Skeletal muscle satellite cell (primary cell): ENCODE measurements at regions not wholly inside any gene's neighbourhood (a gene's known extent, or its start where the extent isn't known, plus 50 kb on each side); places are given as distances from the start of the nearest gene placed in this dataset.

Experiments used
- H3K27me3 ChIP-seq: 2 replicates; pipeline ENCODE4 v1.7.0; 2013; ENCODE audit warnings: low read length; ENCODE audit not compliant: control insufficient read depth, insufficient read depth
- H3K36me3 ChIP-seq: 2 replicates; pipeline ENCODE4 v1.7.0; 2013; ENCODE audit warnings: mild to moderate bottlenecking, control low read depth, low read length; ENCODE audit not compliant: insufficient read depth
- H3K4me1 ChIP-seq: 2 replicates; pipeline ENCODE4 v1.7.0; 2013; ENCODE audit warnings: low read length; ENCODE audit not compliant: control insufficient read depth, insufficient read depth
- H3K4me2 ChIP-seq: 2 replicates; pipeline ENCODE4 v1.7.0; 2013; ENCODE audit warnings: mild to moderate bottlenecking, low read length
- H3K4me3 ChIP-seq: 2 replicates; pipeline ENCODE4 v1.7.0; 2013; ENCODE audit warnings: low read length
- H3K9ac ChIP-seq: 2 replicates; pipeline ENCODE4 v1.7.0; 2013; ENCODE audit warnings: mild to moderate bottlenecking, low read depth, low read length, moderate library complexity
- H3K9me3 ChIP-seq: replicated peaks from 2 replicates; pipeline ENCODE4 v1.7.0; 2013; ENCODE audit warnings: mild to moderate bottlenecking, control low read depth, low read length

DNA sequence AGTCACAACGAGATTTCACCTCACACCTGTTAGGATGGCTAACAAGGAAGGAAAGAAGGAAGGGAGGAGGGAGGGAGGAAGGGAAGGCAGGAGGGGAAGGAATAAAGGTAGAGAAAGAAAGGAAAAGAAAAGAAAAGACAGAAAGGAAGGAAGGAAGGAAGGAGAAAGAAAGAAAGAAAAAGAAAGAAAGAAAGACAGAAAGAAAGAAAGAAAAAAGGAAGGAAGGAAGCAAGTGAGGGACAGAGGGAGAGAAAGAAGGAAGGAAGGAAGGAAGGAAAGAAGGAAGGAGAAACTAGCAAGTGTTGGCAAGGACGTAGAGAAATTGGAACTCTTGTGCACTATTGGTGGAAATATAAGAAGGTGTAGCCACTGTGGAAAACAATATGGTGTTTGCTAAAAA, 52.2 kb downstream of the CCDC185 start:
- no peaks in the 10 kb centered on the region for H3K4me1 ChIP-seq
- no peak overlapping the region for H3K4me3 ChIP-seq
- H3K36me3 ChIP-seq: no peaks in the 10 kb centered on the region
- H3K9ac ChIP-seq: no peak overlapping the region
- H3K4me2 ChIP-seq: no peak overlapping the region
- no peaks in the 10 kb centered on the region for H3K9me3 ChIP-seq
- H3K27me3 ChIP-seq: peaks cover 5% of the 10 kb centered on the region

GRCh38 chr1:223453902-223454301, 60.7 kb downstream of the CCDC185 start:
- no peak overlapping the region for H3K4me3 ChIP-seq
- H3K9me3 ChIP-seq: no peaks in the 10 kb centered on the region
- H3K4me1 ChIP-seq: no peaks in the 10 kb centered on the region
- no peak overlapping the region for H3K4me2 ChIP-seq
- H3K27me3 ChIP-seq: no peaks in the 10 kb centered on the region
- no peaks in the 10 kb centered on the region for H3K36me3 ChIP-seq
- no peak overlapping the region for H3K9ac ChIP-seq

DNA sequence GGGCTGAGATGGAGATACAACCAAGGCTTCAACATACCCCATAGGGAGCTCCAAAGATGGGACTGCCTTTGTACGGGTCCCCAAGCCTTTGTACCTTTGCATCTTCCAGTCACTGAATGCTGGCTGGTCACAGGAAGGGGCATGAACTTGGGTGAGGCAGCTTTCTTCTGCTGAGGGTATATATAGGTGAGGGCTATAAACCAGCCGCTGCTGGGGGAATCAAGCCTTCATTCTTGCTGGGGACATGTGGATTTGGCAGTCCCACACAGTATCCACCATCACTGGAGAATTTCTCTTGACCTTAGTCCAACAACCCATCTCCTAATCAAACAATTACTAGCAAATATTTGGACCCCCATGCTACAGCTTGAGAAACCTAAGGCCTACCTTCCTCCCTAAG, 61.7 kb downstream of the CCDC185 start:
- no peaks in the 10 kb centered on the region for H3K9me3 ChIP-seq
- no peaks in the 10 kb centered on the region for H3K36me3 ChIP-seq
- H3K27me3 ChIP-seq: no peaks in the 10 kb centered on the region
- no peak overlapping the region for H3K4me2 ChIP-seq
- H3K4me3 ChIP-seq: no peak overlapping the region
- no peaks in the 10 kb centered on the region for H3K4me1 ChIP-seq
- H3K9ac ChIP-seq: no peak overlapping the region

- no peak overlapping the region for H3K4me3 ChIP-seq
- no peak overlapping the region for H3K9ac ChIP-seq
- no peak overlapping the region for H3K4me2 ChIP-seq
- H3K4me1 ChIP-seq: no peaks in the 10 kb centered on the region
- H3K27me3 ChIP-seq: no peaks in the 10 kb centered on the region
- no peaks in the 10 kb centered on the region for H3K36me3 ChIP-seq
- H3K9me3 ChIP-seq: no peaks in the 10 kb centered on the region
Measured at GRCh38 chr1:223455470-223455869, 62.3 kb downstream of the CCDC185 start.

GRCh38 chr1:223456747-223457146, 63.5 kb downstream of the CCDC185 start:
- Histone ChIP-seq H3K27me3 (peaks cover 4% of the 10 kb centered on the region), H3K9me3 (no peaks in the 10 kb centered on the region), H3K4me1 (no peaks in the 10 kb centered on the region), H3K4me3 (no peak overlapping the region), H3K4me2 (no peak overlapping the region), H3K9ac (no peak overlapping the region), H3K36me3 (no peaks in the 10 kb centered on the region)

GRCh38 chr1:223460566-223461189, 67.5 kb downstream of the CCDC185 start:
- Histone ChIP-seq H3K27me3 (peaks cover 14% of the 10 kb centered on the region), H3K9ac (no peak overlapping the region), H3K4me1 (no peaks in the 10 kb centered on the region), H3K9me3 (no peaks in the 10 kb centered on the region), H3K4me3 (no peak overlapping the region), H3K4me2 (no peak overlapping the region), H3K36me3 (no peaks in the 10 kb centered on the region)

DNA sequence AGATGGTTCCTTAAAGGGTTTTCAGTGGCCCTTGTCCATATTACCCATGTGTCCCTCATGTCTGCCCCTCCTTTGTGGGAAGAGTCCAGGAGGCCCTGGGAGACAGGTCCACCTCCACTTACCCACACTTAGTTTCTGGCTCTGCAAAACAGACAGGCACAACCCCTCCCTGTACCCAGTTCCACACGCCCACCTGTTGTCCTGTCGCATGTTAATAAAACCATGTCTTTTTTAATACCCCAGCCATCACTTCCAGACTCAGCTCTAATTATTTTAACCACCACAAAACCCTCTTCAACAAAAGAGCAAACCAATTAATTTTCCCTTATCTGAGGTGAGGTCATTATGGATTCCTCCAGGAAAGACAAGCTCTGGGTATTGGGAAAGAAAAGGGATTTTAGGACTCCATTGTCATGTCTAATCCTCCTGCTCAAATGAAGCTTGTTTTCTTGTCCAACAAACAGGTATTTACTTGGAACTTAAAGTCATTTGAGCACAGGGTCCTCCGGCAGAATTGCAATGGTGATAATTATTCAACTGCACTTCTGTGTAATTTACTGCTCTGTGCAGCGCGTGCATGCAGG, 68.9 kb downstream of the CCDC185 start:
- no peaks in the 10 kb centered on the region for H3K9me3 ChIP-seq
- H3K9ac ChIP-seq: no peak overlapping the region
- H3K27me3 ChIP-seq: peaks cover 22% of the 10 kb centered on the region
- no peak overlapping the region for H3K4me2 ChIP-seq
- no peaks in the 10 kb centered on the region for H3K4me1 ChIP-seq
- no peak overlapping the region for H3K4me3 ChIP-seq
- H3K36me3 ChIP-seq: no peaks in the 10 kb centered on the region

GRCh38 chr1:223462866-223463404, 69.7 kb downstream of the CCDC185 start:
- no peak overlapping the region for H3K4me2 ChIP-seq
- H3K9ac ChIP-seq: no peak overlapping the region
- H3K9me3 ChIP-seq: no peaks in the 10 kb centered on the region
- no peaks in the 10 kb centered on the region for H3K4me1 ChIP-seq
- peaks cover 28% of the 10 kb centered on the region for H3K27me3 ChIP-seq
- no peaks in the 10 kb centered on the region for H3K36me3 ChIP-seq
- H3K4me3 ChIP-seq: no peak overlapping the region

DNA sequence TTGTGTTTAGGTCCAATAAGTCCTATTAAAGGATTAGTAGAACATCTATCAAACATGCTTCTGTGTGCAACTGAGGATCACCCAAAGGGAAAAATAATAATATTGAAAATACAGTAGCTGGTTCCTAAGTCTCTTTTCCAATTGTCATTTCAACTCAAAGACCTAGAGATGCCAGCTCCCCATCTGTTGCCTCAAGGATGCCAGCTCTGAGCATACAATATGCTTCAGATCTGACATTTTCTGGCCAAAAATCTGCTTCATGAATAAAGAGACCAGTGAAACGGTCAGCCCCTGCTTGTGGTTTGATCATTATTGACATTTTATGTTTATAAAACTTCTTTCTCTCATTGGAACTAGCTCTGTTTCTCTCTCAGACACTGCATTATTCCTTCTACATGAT, 72.9 kb downstream of the CCDC185 start:
- no peaks in the 10 kb centered on the region for H3K9me3 ChIP-seq
- H3K4me3 ChIP-seq: no peak overlapping the region
- H3K9ac ChIP-seq: no peak overlapping the region
- H3K4me1 ChIP-seq: no peaks in the 10 kb centered on the region
- H3K4me2 ChIP-seq: no peak overlapping the region
- peaks cover 29% of the 10 kb centered on the region for H3K27me3 ChIP-seq
- H3K36me3 ChIP-seq: no peaks in the 10 kb centered on the region

DNA sequence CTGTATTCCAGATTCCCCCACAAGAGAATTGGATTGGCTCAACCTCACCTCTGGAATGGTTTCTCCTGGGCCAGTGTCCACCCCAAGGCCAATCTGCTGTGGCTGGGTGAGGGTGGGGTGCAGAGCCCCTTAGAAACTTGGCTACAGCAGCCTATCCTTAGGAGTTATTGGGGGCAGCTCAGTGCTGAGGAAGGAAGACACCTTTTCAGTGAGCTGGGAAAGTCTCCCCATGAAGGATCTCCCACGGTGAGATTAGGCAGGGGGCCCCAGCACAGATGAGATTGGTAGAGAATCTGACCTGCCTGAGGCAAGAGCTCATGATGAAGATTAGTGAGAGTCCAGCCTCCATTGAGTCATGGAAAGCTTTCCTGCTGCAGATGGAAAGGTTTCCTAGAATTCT, 78.4 kb downstream of the CCDC185 start:
- Histone ChIP-seq H3K9me3 (no peaks in the 10 kb centered on the region), H3K9ac (no peak overlapping the region), H3K36me3 (no peaks in the 10 kb centered on the region), H3K4me3 (no peak overlapping the region), H3K4me2 (no peak overlapping the region), H3K27me3 (peaks cover 34% of the 10 kb centered on the region), H3K4me1 (no peaks in the 10 kb centered on the region)

GRCh38 chr1:223472057-223472456, 78.8 kb downstream of the CCDC185 start:
- Histone ChIP-seq H3K36me3 (no peaks in the 10 kb centered on the region), H3K9ac (no peak overlapping the region), H3K4me2 (no peak overlapping the region), H3K4me1 (no peaks in the 10 kb centered on the region), H3K9me3 (no peaks in the 10 kb centered on the region), H3K27me3 (peaks cover 35% of the 10 kb centered on the region), H3K4me3 (no peak overlapping the region)
